ENCODE measurements at regions not wholly inside any gene's neighbourhood (a gene's known extent, or its start where the extent isn't known, plus 50 kb on each side); places are given as distances from the start of the nearest gene placed in this dataset.

DNA sequence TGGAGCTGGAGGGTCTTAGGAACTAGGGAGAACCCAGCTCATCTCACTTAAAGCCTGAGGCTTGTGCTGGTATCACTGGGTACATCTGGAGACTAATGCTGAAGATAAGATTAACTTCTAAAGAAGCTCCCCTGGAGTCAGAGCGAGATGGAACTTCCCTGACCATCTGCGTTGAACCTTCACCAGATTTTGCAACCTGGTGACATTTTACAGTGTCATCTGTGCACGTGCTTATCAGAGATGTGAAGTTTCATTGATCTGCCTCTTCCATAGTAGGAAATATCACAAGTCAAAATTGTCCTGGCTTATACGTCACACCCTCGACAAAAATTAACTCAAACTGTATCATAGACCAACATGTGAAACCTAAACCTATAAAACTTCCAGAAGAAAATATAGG lies 395.5 kb downstream of the SHQ1 start:
- Mint-ChIP-seq H3K4me1 (ENCODE audit: unreplicated experiment) (peaks cover 9% of the 10 kb centered on the region), H3K36me3 (ENCODE audit: unreplicated experiment) (no peaks in the 10 kb centered on the region), H3K27me3 (ENCODE audit: unreplicated experiment) (peaks cover 38% of the 10 kb centered on the region), H3K27ac (ENCODE audit: unreplicated experiment) (no peak overlapping the region), H3K4me3 (ENCODE audit: unreplicated experiment) (no peak overlapping the region), H3K9me3 (ENCODE audit: unreplicated experiment) (no peaks in the 10 kb centered on the region)
- DNase-seq (ENCODE audit: extremely low spot score, unreplicated experiment), result no peak
- TF ChIP-seq, protein P1, sequence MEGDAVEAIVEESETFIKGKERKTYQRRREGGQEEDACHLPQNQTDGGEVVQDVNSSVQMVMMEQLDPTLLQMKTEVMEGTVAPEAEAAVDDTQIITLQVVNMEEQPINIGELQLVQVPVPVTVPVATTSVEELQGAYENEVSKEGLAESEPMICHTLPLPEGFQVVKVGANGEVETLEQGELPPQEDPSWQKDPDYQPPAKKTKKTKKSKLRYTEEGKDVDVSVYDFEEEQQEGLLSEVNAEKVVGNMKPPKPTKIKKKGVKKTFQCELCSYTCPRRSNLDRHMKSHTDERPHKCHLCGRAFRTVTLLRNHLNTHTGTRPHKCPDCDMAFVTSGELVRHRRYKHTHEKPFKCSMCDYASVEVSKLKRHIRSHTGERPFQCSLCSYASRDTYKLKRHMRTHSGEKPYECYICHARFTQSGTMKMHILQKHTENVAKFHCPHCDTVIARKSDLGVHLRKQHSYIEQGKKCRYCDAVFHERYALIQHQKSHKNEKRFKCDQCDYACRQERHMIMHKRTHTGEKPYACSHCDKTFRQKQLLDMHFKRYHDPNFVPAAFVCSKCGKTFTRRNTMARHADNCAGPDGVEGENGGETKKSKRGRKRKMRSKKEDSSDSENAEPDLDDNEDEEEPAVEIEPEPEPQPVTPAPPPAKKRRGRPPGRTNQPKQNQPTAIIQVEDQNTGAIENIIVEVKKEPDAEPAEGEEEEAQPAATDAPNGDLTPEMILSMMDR (IDR thresholded peaks at IDR 0.05), result no peak

DNA sequence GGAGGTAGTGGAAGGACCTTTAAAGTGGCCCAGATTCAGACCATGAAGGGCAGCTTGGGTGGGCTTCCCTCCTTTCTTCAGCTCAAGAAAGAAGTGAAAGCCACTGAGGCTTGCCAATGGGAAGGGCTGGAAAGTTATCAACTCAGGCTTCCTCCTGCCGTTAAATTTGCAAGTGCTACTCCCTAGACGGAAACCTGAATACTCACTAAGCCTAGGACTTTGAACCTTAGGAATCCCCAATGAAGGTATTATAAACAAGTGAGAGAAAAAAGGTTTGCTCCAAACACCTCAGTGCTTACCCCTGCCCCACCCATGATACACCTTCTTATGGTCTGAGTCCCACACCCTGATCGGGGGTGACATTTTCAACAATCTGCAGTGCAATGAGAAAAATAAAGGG lies 396.4 kb downstream of the SHQ1 start:
- Mint-ChIP-seq H3K9me3 (ENCODE audit: unreplicated experiment) (no peaks in the 10 kb centered on the region), H3K36me3 (ENCODE audit: unreplicated experiment) (no peaks in the 10 kb centered on the region), H3K27ac (ENCODE audit: unreplicated experiment) (no peak overlapping the region), H3K4me1 (ENCODE audit: unreplicated experiment) (peaks cover 13% of the 10 kb centered on the region), H3K27me3 (ENCODE audit: unreplicated experiment) (peaks cover 38% of the 10 kb centered on the region), H3K4me3 (ENCODE audit: unreplicated experiment) (no peak overlapping the region)
- no peak for DNase-seq (ENCODE audit: extremely low spot score, unreplicated experiment)
- TF ChIP-seq, protein P1 (IDR thresholded peaks at IDR 0.05), result no peak

DNA sequence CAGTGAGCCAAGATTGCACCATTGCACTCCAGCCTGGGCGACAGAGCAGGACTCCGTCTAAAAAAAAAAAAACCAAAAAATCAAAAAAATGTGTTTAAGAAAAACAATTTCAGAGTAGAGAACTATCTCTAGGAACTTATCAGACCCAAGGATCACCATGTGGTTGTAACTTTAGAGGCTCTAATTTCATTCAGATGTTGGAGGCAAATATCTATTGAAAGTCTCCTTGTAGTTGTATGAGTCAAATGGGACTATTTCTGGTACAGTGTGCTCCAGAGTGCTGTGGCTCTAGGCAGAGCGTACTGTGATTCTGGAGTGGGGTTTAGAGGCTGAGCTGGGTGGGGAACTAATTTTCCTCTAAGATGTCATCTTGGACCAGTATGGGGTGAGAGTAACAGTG lies 398.7 kb downstream of the SHQ1 start:
- TF ChIP-seq, protein P1 (IDR thresholded peaks at IDR 0.05), result no peak
- H3K4me3 Mint-ChIP-seq (ENCODE audit: unreplicated experiment), result no peak overlapping the region
- no peak for DNase-seq (ENCODE audit: extremely low spot score, unreplicated experiment)
- H3K4me1 Mint-ChIP-seq (ENCODE audit: unreplicated experiment), result peaks cover 28% of the 10 kb centered on the region
- H3K9me3 Mint-ChIP-seq (ENCODE audit: unreplicated experiment), result no peaks in the 10 kb centered on the region
- no peak overlapping the region for H3K27ac Mint-ChIP-seq (ENCODE audit: unreplicated experiment)
- peaks cover 11% of the 10 kb centered on the region for H3K36me3 Mint-ChIP-seq (ENCODE audit: unreplicated experiment)
- H3K27me3 Mint-ChIP-seq (ENCODE audit: unreplicated experiment), result peaks cover 31% of the 10 kb centered on the region

DNA sequence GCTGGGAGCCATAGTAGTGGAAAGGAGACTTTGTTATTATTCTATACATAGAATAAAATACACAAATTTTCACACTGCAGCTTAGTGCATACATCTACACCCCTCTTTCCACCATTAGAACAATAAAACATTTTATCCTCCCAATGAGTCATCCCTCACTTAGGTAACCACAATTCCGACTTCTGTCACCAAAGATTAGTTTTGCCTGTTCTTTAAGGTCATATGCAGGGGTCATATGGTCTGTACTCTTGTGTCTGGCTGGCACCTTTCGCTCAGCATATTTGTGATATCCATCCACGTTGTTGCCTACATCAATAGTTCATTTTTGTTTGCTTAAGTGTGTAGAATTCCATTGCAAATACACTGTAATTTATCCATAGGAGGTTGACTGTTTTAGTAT lies 399.4 kb downstream of the SHQ1 start:
- Mint-ChIP-seq H3K36me3 (ENCODE audit: unreplicated experiment) (peaks cover 14% of the 10 kb centered on the region), H3K4me3 (ENCODE audit: unreplicated experiment) (no peak overlapping the region), H3K4me1 (ENCODE audit: unreplicated experiment) (peaks cover 35% of the 10 kb centered on the region)

DNA sequence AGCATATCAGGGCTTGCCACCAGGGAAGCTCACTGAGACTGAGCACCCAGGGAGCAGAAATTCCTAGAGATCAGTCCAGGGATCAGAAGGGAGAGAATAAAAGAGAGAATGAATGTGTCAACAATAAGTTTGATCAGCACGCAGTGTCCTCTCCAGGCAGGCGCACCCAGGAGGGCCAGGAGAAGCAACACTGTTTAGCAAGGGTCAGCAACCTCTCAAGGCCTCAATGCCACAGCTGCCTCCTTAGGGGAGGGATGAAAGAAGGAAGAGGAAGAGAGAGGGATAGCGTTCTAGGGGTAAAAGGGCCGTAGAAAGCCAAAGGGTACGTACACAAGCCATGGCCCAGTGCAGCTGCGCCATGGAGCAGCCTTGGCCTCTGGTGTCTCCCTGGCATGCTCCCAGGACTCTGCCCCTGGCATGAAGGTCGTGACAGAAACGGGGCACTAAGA lies 399.8 kb downstream of the SHQ1 start:
- H3K36me3 Mint-ChIP-seq (ENCODE audit: unreplicated experiment), result peaks cover 18% of the 10 kb centered on the region
- no peak for DNase-seq (ENCODE audit: extremely low spot score, unreplicated experiment)
- H3K4me1 Mint-ChIP-seq (ENCODE audit: unreplicated experiment), result peaks cover 39% of the 10 kb centered on the region
- TF ChIP-seq, protein P1 (IDR thresholded peaks at IDR 0.05), result no peak
- no peaks in the 10 kb centered on the region for H3K9me3 Mint-ChIP-seq (ENCODE audit: unreplicated experiment)
- H3K27ac Mint-ChIP-seq (ENCODE audit: unreplicated experiment), result no peak overlapping the region
- H3K4me3 Mint-ChIP-seq (ENCODE audit: unreplicated experiment), result no peak overlapping the region
- H3K27me3 Mint-ChIP-seq (ENCODE audit: unreplicated experiment), result peaks cover 22% of the 10 kb centered on the region

More for the DNA sequence above, 399.4 kb downstream of the SHQ1 start:
- DNase-seq (ENCODE audit: extremely low spot score, unreplicated experiment), result no peak
- TF ChIP-seq, protein P1 (IDR thresholded peaks at IDR 0.05), result no peak
- Mint-ChIP-seq H3K27ac (ENCODE audit: unreplicated experiment) (no peak overlapping the region), H3K27me3 (ENCODE audit: unreplicated experiment) (peaks cover 26% of the 10 kb centered on the region), H3K9me3 (ENCODE audit: unreplicated experiment) (no peaks in the 10 kb centered on the region)

All from osteocyte (in vitro differentiated cells).